Muscle layer of colon (tissue), 2 donors: ENCODE measurements at regions not wholly inside any gene's neighbourhood (a gene's known extent, or its start where the extent isn't known, plus 50 kb on each side); places are given as distances from the start of the nearest gene placed in this dataset.

ENCODE experiments used
- H3K27ac ChIP-seq: one replicate; pipeline ENCODE4 v1.7.0; 2013; ENCODE audit warnings: low read depth, mild to moderate bottlenecking, low read length, moderate library complexity
- H3K27me3 ChIP-seq, 2 donors: one replicate each; pipeline ENCODE4 v1.7.0; 2013; ENCODE audit warnings: low read length in 2 of 2, mild to moderate bottlenecking in 2 of 2; ENCODE audit not compliant: insufficient read depth in 2 of 2, control insufficient read depth in 1 of 2
- H3K36me3 ChIP-seq: one replicate; pipeline ENCODE4 v1.7.0; 2013; ENCODE audit warnings: mild to moderate bottlenecking, low read length; ENCODE audit not compliant: insufficient read depth
- H3K4me1 ChIP-seq: one replicate; pipeline ENCODE4 v1.7.0; 2013; ENCODE audit warnings: mild to moderate bottlenecking, low read length; ENCODE audit not compliant: insufficient read depth
- H3K4me3 ChIP-seq, 2 donors: one replicate each; pipeline ENCODE4 v1.7.0; 2013; ENCODE audit warnings: low read length in 2 of 2, low read depth in 1 of 2, mild to moderate bottlenecking in 1 of 2, moderate library complexity in 1 of 2
- H3K9ac ChIP-seq: one replicate; pipeline ENCODE4 v1.7.0; 2013; ENCODE audit warnings: low read length
- H3K9me3 ChIP-seq: one replicate; pipeline ENCODE4 v1.7.0; 2013; ENCODE audit warnings: mild to moderate bottlenecking, low read length
- donor health status: abdominal sarcoma.
- donor health status: Adenocarcinoma of cecum.

GRCh38 chr16:59259950-59260319 is 525.8 kb upstream of the GOT2 start:
- Histone ChIP-seq H3K9ac (no peak overlapping the region), H3K4me1 (no peaks in the 10 kb centered on the region), H3K27me3 (no peaks in the 10 kb centered on the region), H3K27ac (no peak overlapping the region), H3K4me3 (no peak overlapping the region), H3K9me3 (no peaks in the 10 kb centered on the region), H3K36me3 (no peaks in the 10 kb centered on the region)

- no peak overlapping the region for H3K27ac ChIP-seq
- no peak overlapping the region for H3K4me3 ChIP-seq
- no peak overlapping the region for H3K9ac ChIP-seq
- no peaks in the 10 kb centered on the region for H3K4me1 ChIP-seq
- no peaks in the 10 kb centered on the region for H3K36me3 ChIP-seq
- no peaks in the 10 kb centered on the region for H3K27me3 ChIP-seq
- H3K9me3 ChIP-seq: no peaks in the 10 kb centered on the region
Observed at GRCh38 chr16:59259074-59259949, 525.2 kb upstream of the GOT2 start.

DNA sequence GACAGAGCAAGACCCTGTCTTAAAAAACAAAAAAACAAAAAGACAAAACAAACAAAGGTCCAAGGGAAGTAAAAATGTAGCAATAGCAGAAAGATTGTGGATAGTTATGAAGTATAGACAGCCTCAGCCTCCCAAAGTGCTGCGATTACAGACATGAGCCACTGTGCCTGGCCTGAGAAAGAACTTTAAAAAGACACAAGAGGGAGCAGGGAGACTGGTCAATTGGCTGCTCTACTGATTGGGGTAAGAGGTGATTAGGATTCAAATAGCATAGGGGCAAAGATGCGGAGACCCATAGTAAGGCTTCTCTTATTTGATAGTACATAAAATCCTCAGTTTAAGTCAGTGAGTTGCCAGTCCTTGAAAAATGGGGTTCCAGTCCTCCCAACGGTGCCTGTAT is 518.2 kb upstream of the GOT2 start:
- no peak overlapping the region for H3K9ac ChIP-seq
- no peaks in the 10 kb centered on the region for H3K4me1 ChIP-seq
- H3K4me3 ChIP-seq: no peak overlapping the region
- no peaks in the 10 kb centered on the region for H3K27me3 ChIP-seq
- H3K36me3 ChIP-seq: no peaks in the 10 kb centered on the region
- no peaks in the 10 kb centered on the region for H3K9me3 ChIP-seq
- H3K27ac ChIP-seq: no peak overlapping the region

- H3K9me3 ChIP-seq: no peaks in the 10 kb centered on the region
Observed at GRCh38 chr16:59249011-59249410, 514.9 kb upstream of the GOT2 start.

DNA sequence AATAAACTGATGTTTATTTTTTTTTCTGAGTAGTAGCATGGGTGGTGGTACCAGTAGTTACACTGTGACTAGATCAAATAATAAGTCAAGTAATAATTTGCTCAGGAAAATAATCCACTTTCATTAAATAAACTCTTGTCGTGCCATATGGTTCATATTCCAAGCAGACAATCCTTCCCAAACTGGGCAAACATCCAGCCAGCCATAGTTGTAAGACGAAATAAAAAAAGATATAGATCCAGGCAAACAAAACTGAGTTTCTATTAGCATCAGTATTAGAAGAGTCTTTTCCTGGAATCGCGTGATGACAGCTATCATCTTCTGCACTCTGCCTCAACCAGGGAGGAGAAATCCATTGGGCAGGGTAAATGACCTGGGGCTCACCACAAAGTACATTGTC is 508.4 kb upstream of the GOT2 start:
- no peaks in the 10 kb centered on the region for H3K9me3 ChIP-seq
- no peaks in the 10 kb centered on the region for H3K27me3 ChIP-seq
- H3K27ac ChIP-seq: no peak overlapping the region
- no peak overlapping the region for H3K4me3 ChIP-seq
- H3K4me1 ChIP-seq: no peaks in the 10 kb centered on the region
- no peaks in the 10 kb centered on the region for H3K36me3 ChIP-seq
- H3K9ac ChIP-seq: no peak overlapping the region

More at GRCh38 chr16:59249011-59249410, 514.9 kb upstream of the GOT2 start:
- Histone ChIP-seq H3K27ac (no peak overlapping the region), H3K4me3 (no peak overlapping the region), H3K36me3 (no peaks in the 10 kb centered on the region), H3K4me1 (no peaks in the 10 kb centered on the region), H3K27me3 (no peaks in the 10 kb centered on the region), H3K9ac (no peak overlapping the region)

- H3K9me3 ChIP-seq: no peaks in the 10 kb centered on the region
Observed at GRCh38 chr16:59238246-59238645, 504.1 kb upstream of the GOT2 start.

GRCh38 chr16:59236804-59237458 is 502.8 kb upstream of the GOT2 start:
- Histone ChIP-seq H3K27ac (no peak overlapping the region), H3K9me3 (no peaks in the 10 kb centered on the region), H3K36me3 (no peaks in the 10 kb centered on the region), H3K4me1 (no peaks in the 10 kb centered on the region), H3K9ac (no peak overlapping the region), H3K4me3 (no peak overlapping the region), H3K27me3 (no peaks in the 10 kb centered on the region)

More at GRCh38 chr16:59238246-59238645, 504.1 kb upstream of the GOT2 start:
- no peaks in the 10 kb centered on the region for H3K4me1 ChIP-seq
- H3K36me3 ChIP-seq: no peaks in the 10 kb centered on the region
- H3K27ac ChIP-seq: no peak overlapping the region
- H3K4me3 ChIP-seq: no peak overlapping the region
- no peaks in the 10 kb centered on the region for H3K27me3 ChIP-seq
- H3K9ac ChIP-seq: no peak overlapping the region

DNA sequence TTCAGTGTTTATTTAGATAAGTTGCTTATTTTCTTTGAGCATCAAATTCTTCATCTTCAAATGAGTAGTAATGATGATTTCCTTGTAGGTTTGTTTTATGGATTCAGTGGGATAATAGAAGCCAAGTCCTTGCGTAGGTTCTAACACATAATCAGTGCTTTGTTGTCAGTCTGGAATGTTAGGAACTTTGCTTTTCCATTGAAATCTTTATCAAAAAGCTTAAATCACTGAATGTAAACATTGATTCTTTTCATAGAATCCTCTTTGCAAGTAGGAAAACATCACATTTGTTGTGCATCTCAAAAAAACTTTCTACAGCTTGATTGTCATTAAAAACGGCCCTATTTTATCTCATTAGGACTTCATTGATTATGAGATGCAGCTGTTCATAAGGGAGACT is 490.3 kb upstream of the GOT2 start:
- no peaks in the 10 kb centered on the region for H3K27me3 ChIP-seq
- H3K9ac ChIP-seq: no peak overlapping the region
- H3K4me3 ChIP-seq: no peak overlapping the region
- no peaks in the 10 kb centered on the region for H3K4me1 ChIP-seq
- no peaks in the 10 kb centered on the region for H3K36me3 ChIP-seq
- H3K9me3 ChIP-seq: no peaks in the 10 kb centered on the region
- H3K27ac ChIP-seq: no peak overlapping the region

GRCh38 chr16:59220011-59220410 is 485.9 kb upstream of the GOT2 start:
- no peaks in the 10 kb centered on the region for H3K9me3 ChIP-seq
- no peaks in the 10 kb centered on the region for H3K4me1 ChIP-seq
- H3K27ac ChIP-seq: no peak overlapping the region
- no peaks in the 10 kb centered on the region for H3K36me3 ChIP-seq
- no peaks in the 10 kb centered on the region for H3K27me3 ChIP-seq
- H3K9ac ChIP-seq: no peak overlapping the region
- no peak overlapping the region for H3K4me3 ChIP-seq

- Histone ChIP-seq H3K36me3 (no peaks in the 10 kb centered on the region), H3K27me3 (no peaks in the 10 kb centered on the region), H3K9me3 (no peaks in the 10 kb centered on the region), H3K4me1 (peaks cover 4% of the 10 kb centered on the region), H3K27ac (no peak overlapping the region), H3K4me3 (no peak overlapping the region), H3K9ac (no peak overlapping the region)
Observed at GRCh38 chr16:59216291-59216690, 482.2 kb upstream of the GOT2 start.

DNA sequence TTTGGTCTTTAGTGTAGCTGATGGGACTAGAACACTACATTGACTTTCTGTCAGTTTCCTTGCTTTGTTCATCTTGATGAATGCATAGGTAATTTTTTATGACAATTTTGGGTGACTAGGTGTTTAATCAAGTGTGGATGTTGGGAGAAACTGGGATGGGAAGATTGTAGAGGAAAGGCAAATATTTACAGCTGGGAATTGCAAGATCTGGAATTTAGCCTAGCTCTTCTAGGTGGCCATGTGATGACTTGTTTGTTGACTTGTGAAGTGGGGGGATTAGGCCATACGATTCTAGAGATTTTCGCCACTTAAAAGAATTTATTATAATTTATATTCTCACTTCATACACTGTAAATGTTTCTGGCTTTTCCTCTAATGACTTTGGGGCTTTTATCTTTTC is 480.3 kb upstream of the GOT2 start:
- Histone ChIP-seq H3K4me3 (no peak overlapping the region), H3K27me3 (no peaks in the 10 kb centered on the region), H3K36me3 (no peaks in the 10 kb centered on the region), H3K4me1 (peaks cover 12% of the 10 kb centered on the region), H3K9me3 (no peaks in the 10 kb centered on the region), H3K9ac (no peak overlapping the region), H3K27ac (no peak overlapping the region)

DNA sequence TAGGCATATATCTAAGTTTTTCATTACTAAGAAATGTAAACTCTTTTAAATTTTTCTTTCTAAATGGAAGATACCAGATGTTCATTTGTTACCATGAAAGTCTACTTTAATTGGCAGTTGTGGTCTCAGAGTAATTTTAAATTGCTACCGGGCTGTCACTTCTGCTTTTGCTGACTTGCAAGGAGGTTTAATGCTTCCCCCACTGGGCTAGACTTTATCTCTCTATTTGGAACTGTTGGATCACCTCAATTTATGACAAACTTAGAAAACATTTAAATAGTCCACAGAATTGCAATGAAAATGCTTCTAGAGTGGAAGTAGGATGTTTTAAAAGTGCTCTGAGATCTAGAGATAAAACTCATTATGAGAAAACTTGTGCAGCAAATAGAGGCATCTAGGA is 479.8 kb upstream of the GOT2 start:
- H3K36me3 ChIP-seq: no peaks in the 10 kb centered on the region
- no peaks in the 10 kb centered on the region for H3K27me3 ChIP-seq
- H3K27ac ChIP-seq: no peak overlapping the region
- no peak overlapping the region for H3K4me3 ChIP-seq
- no peak overlapping the region for H3K9ac ChIP-seq
- H3K9me3 ChIP-seq: no peaks in the 10 kb centered on the region
- peaks cover 12% of the 10 kb centered on the region for H3K4me1 ChIP-seq
